Caco-2 (cell line): ENCODE measurements at regions not wholly inside any gene's neighbourhood (a gene's known extent, or its start where the extent isn't known, plus 50 kb on each side); places are given as distances from the start of the nearest gene placed in this dataset.

Experiments used
- BruUV-seq: library from RNA; stranded (reverse); fragments of 400-500 nt; replicated peaks from 2 replicates; lab custom pipeline; 2021; lab: Mats Ljungman, UMichigan
- CTCF ChIA-PET: fragments of 300-600 bp; sonication (Branson Sonifier 250); formaldehyde crosslinking; loops from one replicate; lab custom pipeline; 2022; ENCODE audit warnings: antibody characterized with exemption; lab: Charles Lee
- POLR2A ChIA-PET: fragments of 300-600 bp; sonication (Branson Sonifier 250); formaldehyde crosslinking; loops from one replicate; lab custom pipeline; 2022; ENCODE audit warnings: antibody characterized with exemption; lab: Charles Lee
- DNase-seq, 2 experiments: peaks; one replicate each; pipeline versions ENCODE4 v3.0.0 to v3.0.0-alpha.2; 2020 to 2022
- H3K27me3 ChIP-seq: replicated peaks from 2 replicates; pipeline ENCODE4 v1.6.0; 2011; ENCODE audit warnings: low read length; ENCODE audit not compliant: control insufficient read depth, insufficient read depth
- H3K36me3 ChIP-seq: 2 replicates; pipeline ENCODE4 v1.5.1; 2011; ENCODE audit warnings: low read length; ENCODE audit not compliant: control insufficient read depth, insufficient read depth
- H3K4me1 ChIP-seq: fragments of 250-450 bp; sonication (Bioruptor Pico); 2 replicates; pipeline ENCODE4 v1.5.1; 2020; ENCODE audit warnings: mild to moderate bottlenecking
- H3K4me3 ChIP-seq: 2 replicates; pipeline ENCODE4 v1.5.1; 2011; ENCODE audit warnings: low read depth, mild to moderate bottlenecking, control low read depth, low read length
- H3K9me3 ChIP-seq: fragments of 250-450 bp; sonication (Bioruptor Pico); 2 replicates; pipeline ENCODE4 v1.5.1; 2020; ENCODE audit warnings: mild to moderate bottlenecking, moderate library complexity
- H3K27ac Mint-ChIP-seq: one replicate; pipeline ENCODE4 v1.8.0; 2022; ENCODE audit warnings: mixed read lengths; ENCODE audit not compliant: unreplicated experiment
- H3K27me3 Mint-ChIP-seq: one replicate; pipeline ENCODE4 v1.8.0; 2022; ENCODE audit warnings: mixed read lengths; ENCODE audit not compliant: insufficient read depth, unreplicated experiment
- H3K36me3 Mint-ChIP-seq: one replicate; pipeline ENCODE4 v1.8.0; 2022; ENCODE audit warnings: mild to moderate bottlenecking, mixed read lengths; ENCODE audit not compliant: insufficient read depth, unreplicated experiment
- H3K4me1 Mint-ChIP-seq: one replicate; pipeline ENCODE4 v1.8.0; 2022; ENCODE audit warnings: low read depth, mixed read lengths; ENCODE audit not compliant: unreplicated experiment
- H3K4me3 Mint-ChIP-seq: one replicate; pipeline ENCODE4 v1.8.0; 2022; ENCODE audit warnings: mild to moderate bottlenecking, moderate library complexity, mixed read lengths; ENCODE audit not compliant: unreplicated experiment
- H3K9me3 Mint-ChIP-seq: one replicate; pipeline ENCODE4 v1.8.0; 2022; ENCODE audit warnings: mixed read lengths; ENCODE audit not compliant: unreplicated experiment
- intact Hi-C: fragments of 100-400 bp; cut with micrococcal nuclease; formaldehyde crosslinking; loops from one replicate; pipeline ENCODE4 v1.10.0; 2022; ENCODE audit not compliant: unreplicated experiment
- TF ChIP-seq, protein P1 (sequence below), 2 experiments: fragments of 200-600 bp in 1 of 2; IDR thresholded peaks; 1 replicate in 1 of 2; 2 replicates in 1 of 2; pipeline versions ENCODE4 v1.5.1 to v1.8.0; 2011 to 2022; ENCODE audit warnings: antibody characterized with exemption in 1 of 2, control low read depth in 1 of 2, inconsistent platforms in 1 of 2, low read depth in 1 of 2, low read length in 1 of 2, mild to moderate bottlenecking in 1 of 2, moderate library complexity in 1 of 2; ENCODE audit not compliant: insufficient read depth in 1 of 2, severe bottlenecking in 1 of 2, unreplicated experiment in 1 of 2

- no peaks in the 10 kb centered on the region for H3K27me3 Mint-ChIP-seq
- no peaks in the 10 kb centered on the region for H3K4me1 Mint-ChIP-seq
- TF ChIP-seq, protein P1, sequence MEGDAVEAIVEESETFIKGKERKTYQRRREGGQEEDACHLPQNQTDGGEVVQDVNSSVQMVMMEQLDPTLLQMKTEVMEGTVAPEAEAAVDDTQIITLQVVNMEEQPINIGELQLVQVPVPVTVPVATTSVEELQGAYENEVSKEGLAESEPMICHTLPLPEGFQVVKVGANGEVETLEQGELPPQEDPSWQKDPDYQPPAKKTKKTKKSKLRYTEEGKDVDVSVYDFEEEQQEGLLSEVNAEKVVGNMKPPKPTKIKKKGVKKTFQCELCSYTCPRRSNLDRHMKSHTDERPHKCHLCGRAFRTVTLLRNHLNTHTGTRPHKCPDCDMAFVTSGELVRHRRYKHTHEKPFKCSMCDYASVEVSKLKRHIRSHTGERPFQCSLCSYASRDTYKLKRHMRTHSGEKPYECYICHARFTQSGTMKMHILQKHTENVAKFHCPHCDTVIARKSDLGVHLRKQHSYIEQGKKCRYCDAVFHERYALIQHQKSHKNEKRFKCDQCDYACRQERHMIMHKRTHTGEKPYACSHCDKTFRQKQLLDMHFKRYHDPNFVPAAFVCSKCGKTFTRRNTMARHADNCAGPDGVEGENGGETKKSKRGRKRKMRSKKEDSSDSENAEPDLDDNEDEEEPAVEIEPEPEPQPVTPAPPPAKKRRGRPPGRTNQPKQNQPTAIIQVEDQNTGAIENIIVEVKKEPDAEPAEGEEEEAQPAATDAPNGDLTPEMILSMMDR (IDR thresholded peaks at IDR 0.05; ENCODE audit: insufficient read depth in 1 of 2, low read depth in 1 of 2, low read length in 1 of 2, severe bottlenecking in 1 of 2, unreplicated experiment in 1 of 2) = no peak
- H3K27ac Mint-ChIP-seq = no peak overlapping the region
- no peak for DNase-seq
- no peaks in the 10 kb centered on the region for H3K9me3 ChIP-seq
- H3K27me3 ChIP-seq = no peaks in the 10 kb centered on the region
- no peaks in the 10 kb centered on the region for H3K36me3 ChIP-seq
- no peak overlapping the region for H3K4me3 ChIP-seq
- H3K36me3 Mint-ChIP-seq = no peaks in the 10 kb centered on the region
- H3K4me1 ChIP-seq = no peaks in the 10 kb centered on the region
- no peaks in the 10 kb centered on the region for H3K9me3 Mint-ChIP-seq
- CTCF ChIA-PET = no interaction called here
- no TSS peak for BruUV-seq
- intact Hi-C loops = no loop called here
- H3K4me3 Mint-ChIP-seq = no peak overlapping the region
- POLR2A ChIA-PET = no interaction called here
Observed at GRCh38 chr4:136793848-136794247, 738.4 kb downstream of the PCDH18 start.

GRCh38 chr4:136784326-136784725 lies 748.0 kb downstream of the PCDH18 start:
- BruUV-seq = no TSS peak
- H3K9me3 Mint-ChIP-seq = no peaks in the 10 kb centered on the region
- Histone ChIP-seq H3K4me1 (no peaks in the 10 kb centered on the region), H3K36me3 (no peaks in the 10 kb centered on the region), H3K9me3 (no peaks in the 10 kb centered on the region), H3K27me3 (no peaks in the 10 kb centered on the region), H3K4me3 (no peak overlapping the region)
- no peaks in the 10 kb centered on the region for H3K27me3 Mint-ChIP-seq
- DNase-seq = no peak
- ChIA-PET POLR2A (no interaction called here), CTCF (no interaction called here)
- intact Hi-C loops = no loop called here
- TF ChIP-seq, protein P1 (IDR thresholded peaks at IDR 0.05; ENCODE audit: insufficient read depth in 1 of 2, low read depth in 1 of 2, low read length in 1 of 2, severe bottlenecking in 1 of 2, unreplicated experiment in 1 of 2) = no peak
- H3K36me3 Mint-ChIP-seq = no peaks in the 10 kb centered on the region
- no peaks in the 10 kb centered on the region for H3K4me1 Mint-ChIP-seq
- H3K4me3 Mint-ChIP-seq = no peak overlapping the region
- H3K27ac Mint-ChIP-seq = no peak overlapping the region

- Mint-ChIP-seq H3K4me3 (no peak overlapping the region), H3K4me1 (no peaks in the 10 kb centered on the region), H3K27ac (no peak overlapping the region), H3K27me3 (no peaks in the 10 kb centered on the region), H3K36me3 (no peaks in the 10 kb centered on the region), H3K9me3 (no peaks in the 10 kb centered on the region)
- BruUV-seq = no TSS peak
- no peaks in the 10 kb centered on the region for H3K27me3 ChIP-seq
- TF ChIP-seq, protein P1 (IDR thresholded peaks at IDR 0.05; ENCODE audit: insufficient read depth in 1 of 2, low read depth in 1 of 2, low read length in 1 of 2, severe bottlenecking in 1 of 2, unreplicated experiment in 1 of 2) = no peak
- DNase-seq = no peak
- intact Hi-C loops = no loop called here
- H3K4me1 ChIP-seq = no peaks in the 10 kb centered on the region
- H3K9me3 ChIP-seq = no peaks in the 10 kb centered on the region
- no peak overlapping the region for H3K4me3 ChIP-seq
- ChIA-PET POLR2A (no interaction called here), CTCF (no interaction called here)
- no peaks in the 10 kb centered on the region for H3K36me3 ChIP-seq
Observed at GRCh38 chr4:136769717-136770116, 762.6 kb downstream of the PCDH18 start.
